ENCODE measurements at regions not wholly inside any gene's neighbourhood (a gene's known extent, or its start where the extent isn't known, plus 50 kb on each side); places are given as distances from the start of the nearest gene placed in this dataset.

GRCh38 chr22:34784056-34784455, 281.9 kb upstream of the ISX start (continued):
- no peak for TF ChIP-seq NFE2L2 (conservative IDR thresholded peaks at IDR 0.05; ENCODE audit: low read length)
- TF ChIP-seq MAZ (IDR thresholded peaks at IDR 0.05; ENCODE audit: borderline replicate concordance, low read depth, low read length), result no peak
- TF ChIP-seq MYC (IDR thresholded peaks at IDR 0.05; ENCODE audit: borderline replicate concordance, low read length), result no peak
- TF ChIP-seq MAFK (IDR thresholded peaks at IDR 0.05; ENCODE audit: partially characterized antibody), result no peak
- no peak for TF ChIP-seq RAD21 (conservative IDR thresholded peaks at IDR 0.05 in 1 of 2, IDR thresholded peaks at IDR 0.05 in 1 of 2)
- TF ChIP-seq CHD4 (IDR thresholded peaks at IDR 0.05; ENCODE audit: borderline replicate concordance), result no peak

- Histone ChIP-seq H3K4me1 (no peaks in the 10 kb centered on the region), H3K4me3 (no peak overlapping the region), H3K27ac (no peak overlapping the region), H3K9me3 (no peaks in the 10 kb centered on the region), H3K4me2 (no peak overlapping the region)
- no peak for ATAC-seq
- FAIRE-seq, result no peak
- 1% methylated on average over 5 of the region's 5 CpGs for WGBS (ENCODE audit: missing lambda C conversion rate)
- ChIA-PET CTCF (no interaction called here), POLR2A (no interaction called here)
- TF ChIP-seq HOXB5 (CRISPR knock-in tag; IDR thresholded peaks at IDR 0.05) (no peak), ZSCAN20 (CRISPR knock-in tag; IDR thresholded peaks at IDR 0.05) (no peak), FOSB (CRISPR knock-in tag; IDR thresholded peaks at IDR 0.05) (no peak), NPAS2 (CRISPR knock-in tag; IDR thresholded peaks at IDR 0.05; ENCODE audit: borderline replicate concordance) (no peak), FOSL2 (IDR thresholded peaks at IDR 0.05) (no peak), FOSL2 (CRISPR knock-in tag; IDR thresholded peaks at IDR 0.05) (no peak), CEBPB (IDR thresholded peaks at IDR 0.05) (no peak), SMC3 (IDR thresholded peaks at IDR 0.05) (no peak), PHF8 (IDR thresholded peaks at IDR 0.05; ENCODE audit: borderline replicate concordance, low read depth) (no peak), ZC3H11A (IDR thresholded peaks at IDR 0.05) (no peak), REST (IDR thresholded peaks at IDR 0.05) (no peak), FOXS1 (CRISPR knock-in tag; IDR thresholded peaks at IDR 0.05) (no peak), ZFP36 (IDR thresholded peaks at IDR 0.05; ENCODE audit: borderline replicate concordance, partially characterized antibody) (no peak), NFE2L2 (conservative IDR thresholded peaks at IDR 0.05; ENCODE audit: low read length) (no peak)
- TF ChIP-seq, protein P1, sequence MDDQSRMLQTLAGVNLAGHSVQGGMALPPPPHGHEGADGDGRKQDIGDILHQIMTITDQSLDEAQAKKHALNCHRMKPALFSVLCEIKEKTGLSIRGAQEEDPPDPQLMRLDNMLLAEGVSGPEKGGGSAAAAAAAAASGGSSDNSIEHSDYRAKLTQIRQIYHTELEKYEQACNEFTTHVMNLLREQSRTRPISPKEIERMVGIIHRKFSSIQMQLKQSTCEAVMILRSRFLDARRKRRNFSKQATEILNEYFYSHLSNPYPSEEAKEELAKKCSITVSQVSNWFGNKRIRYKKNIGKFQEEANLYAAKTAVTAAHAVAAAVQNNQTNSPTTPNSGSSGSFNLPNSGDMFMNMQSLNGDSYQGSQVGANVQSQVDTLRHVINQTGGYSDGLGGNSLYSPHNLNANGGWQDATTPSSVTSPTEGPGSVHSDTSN (IDR thresholded peaks at IDR 0.05), result no peak
- DNase-seq (ENCODE audit: low read depth in 1 of 2, low spot score in 1 of 2), result no peak
Measured at GRCh38 chr22:34797826-34798225, 268.1 kb upstream of the ISX start.

DNA sequence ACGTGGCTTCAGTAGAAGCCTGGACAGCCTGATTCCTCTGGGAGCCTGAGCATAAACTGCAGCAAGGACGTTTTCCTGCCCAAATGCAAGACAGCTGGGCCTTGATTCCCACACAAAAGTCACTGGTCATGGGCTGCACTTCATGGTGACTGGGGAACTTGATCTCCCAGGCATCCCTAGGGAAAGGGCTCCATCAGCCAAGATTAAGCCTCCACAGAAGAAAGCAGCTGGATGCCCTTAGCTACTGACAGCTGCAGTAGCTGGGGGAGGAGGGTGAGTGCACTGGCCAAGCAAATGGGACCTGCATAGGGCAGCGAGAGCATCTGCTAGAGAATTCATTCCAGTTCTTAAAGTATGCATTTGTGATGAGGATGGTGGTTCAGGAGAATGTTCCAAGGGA, 267.4 kb upstream of the ISX start:
- DNase-seq (ENCODE audit: low read depth in 1 of 2, low spot score in 1 of 2) (no peak), FAIRE-seq (no peak), ATAC-seq (no peak)
- 0% methylated on average over 2 of the region's 3 CpGs for WGBS (ENCODE audit: missing lambda C conversion rate)
- no peaks in the 10 kb centered on the region for H3K4me1 ChIP-seq
- no peak overlapping the region for H3K27ac ChIP-seq
- POLR2A ChIA-PET, result no interaction called here
- TF ChIP-seq TFCP2L1 (CRISPR knock-in tag; IDR thresholded peaks at IDR 0.05), result no peak
- TF ChIP-seq, protein P2, sequence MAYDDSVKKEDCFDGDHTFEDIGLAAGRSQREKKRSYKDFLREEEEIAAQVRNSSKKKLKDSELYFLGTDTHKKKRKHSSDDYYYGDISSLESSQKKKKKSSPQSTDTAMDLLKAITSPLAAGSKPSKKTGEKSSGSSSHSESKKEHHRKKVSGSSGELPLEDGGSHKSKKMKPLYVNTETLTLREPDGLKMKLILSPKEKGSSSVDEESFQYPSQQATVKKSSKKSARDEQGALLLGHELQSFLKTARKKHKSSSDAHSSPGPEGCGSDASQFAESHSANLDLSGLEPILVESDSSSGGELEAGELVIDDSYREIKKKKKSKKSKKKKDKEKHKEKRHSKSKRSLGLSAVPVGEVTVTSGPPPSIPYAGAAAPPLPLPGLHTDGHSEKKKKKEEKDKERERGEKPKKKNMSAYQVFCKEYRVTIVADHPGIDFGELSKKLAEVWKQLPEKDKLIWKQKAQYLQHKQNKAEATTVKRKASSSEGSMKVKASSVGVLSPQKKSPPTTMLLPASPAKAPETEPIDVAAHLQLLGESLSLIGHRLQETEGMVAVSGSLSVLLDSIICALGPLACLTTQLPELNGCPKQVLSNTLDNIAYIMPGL (CRISPR knock-in tag; IDR thresholded peaks at IDR 0.05; ENCODE audit: borderline replicate concordance), result no peak
- no peak for TF ChIP-seq HOXB13 (CRISPR knock-in tag; IDR thresholded peaks at IDR 0.05; ENCODE audit: low read depth)
- no peak for TF ChIP-seq HDAC2 (IDR thresholded peaks at IDR 0.05)
- no peak for TF ChIP-seq RFX5 (IDR thresholded peaks at IDR 0.05)
- TF ChIP-seq, protein P3, sequence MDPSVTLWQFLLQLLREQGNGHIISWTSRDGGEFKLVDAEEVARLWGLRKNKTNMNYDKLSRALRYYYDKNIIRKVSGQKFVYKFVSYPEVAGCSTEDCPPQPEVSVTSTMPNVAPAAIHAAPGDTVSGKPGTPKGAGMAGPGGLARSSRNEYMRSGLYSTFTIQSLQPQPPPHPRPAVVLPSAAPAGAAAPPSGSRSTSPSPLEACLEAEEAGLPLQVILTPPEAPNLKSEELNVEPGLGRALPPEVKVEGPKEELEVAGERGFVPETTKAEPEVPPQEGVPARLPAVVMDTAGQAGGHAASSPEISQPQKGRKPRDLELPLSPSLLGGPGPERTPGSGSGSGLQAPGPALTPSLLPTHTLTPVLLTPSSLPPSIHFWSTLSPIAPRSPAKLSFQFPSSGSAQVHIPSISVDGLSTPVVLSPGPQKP (IDR thresholded peaks at IDR 0.05; ENCODE audit: low read depth, low read length), result no peak
- TF ChIP-seq PHF8 (IDR thresholded peaks at IDR 0.05; ENCODE audit: borderline replicate concordance, low read depth), result no peak
- no peak overlapping the region for H3K4me3 ChIP-seq
- no peaks in the 10 kb centered on the region for H3K9me3 ChIP-seq
- CTCF ChIA-PET, result no interaction called here
- no peak overlapping the region for H3K4me2 ChIP-seq
